ENCODE measurements at regions not wholly inside any gene's neighbourhood (a gene's known extent, or its start where the extent isn't known, plus 50 kb on each side); places are given as distances from the start of the nearest gene placed in this dataset.

- TF ChIP-seq, protein P1, sequence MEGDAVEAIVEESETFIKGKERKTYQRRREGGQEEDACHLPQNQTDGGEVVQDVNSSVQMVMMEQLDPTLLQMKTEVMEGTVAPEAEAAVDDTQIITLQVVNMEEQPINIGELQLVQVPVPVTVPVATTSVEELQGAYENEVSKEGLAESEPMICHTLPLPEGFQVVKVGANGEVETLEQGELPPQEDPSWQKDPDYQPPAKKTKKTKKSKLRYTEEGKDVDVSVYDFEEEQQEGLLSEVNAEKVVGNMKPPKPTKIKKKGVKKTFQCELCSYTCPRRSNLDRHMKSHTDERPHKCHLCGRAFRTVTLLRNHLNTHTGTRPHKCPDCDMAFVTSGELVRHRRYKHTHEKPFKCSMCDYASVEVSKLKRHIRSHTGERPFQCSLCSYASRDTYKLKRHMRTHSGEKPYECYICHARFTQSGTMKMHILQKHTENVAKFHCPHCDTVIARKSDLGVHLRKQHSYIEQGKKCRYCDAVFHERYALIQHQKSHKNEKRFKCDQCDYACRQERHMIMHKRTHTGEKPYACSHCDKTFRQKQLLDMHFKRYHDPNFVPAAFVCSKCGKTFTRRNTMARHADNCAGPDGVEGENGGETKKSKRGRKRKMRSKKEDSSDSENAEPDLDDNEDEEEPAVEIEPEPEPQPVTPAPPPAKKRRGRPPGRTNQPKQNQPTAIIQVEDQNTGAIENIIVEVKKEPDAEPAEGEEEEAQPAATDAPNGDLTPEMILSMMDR (IDR thresholded peaks at IDR 0.05): no peak
- no peaks in the 10 kb centered on the region for H3K4me1 Mint-ChIP-seq (ENCODE audit: low read depth)
- H3K27me3 Mint-ChIP-seq: peaks cover 4% of the 10 kb centered on the region
- H3K4me3 Mint-ChIP-seq: no peak overlapping the region
- intact Hi-C loops (cut with micrococcal nuclease): no loop called here
- CTCF ChIA-PET: no interaction called here
- H3K9me3 Mint-ChIP-seq: no peaks in the 10 kb centered on the region
- DNase-seq (no peak), ATAC-seq (no peak)
- no peak overlapping the region for H3K27ac Mint-ChIP-seq
- POLR2A ChIA-PET: no interaction called here
- no peaks in the 10 kb centered on the region for H3K36me3 Mint-ChIP-seq (ENCODE audit: low read depth)
Observed at GRCh38 chr20:60447703-60448102, 489.5 kb downstream of the CDH26 start.

DNA sequence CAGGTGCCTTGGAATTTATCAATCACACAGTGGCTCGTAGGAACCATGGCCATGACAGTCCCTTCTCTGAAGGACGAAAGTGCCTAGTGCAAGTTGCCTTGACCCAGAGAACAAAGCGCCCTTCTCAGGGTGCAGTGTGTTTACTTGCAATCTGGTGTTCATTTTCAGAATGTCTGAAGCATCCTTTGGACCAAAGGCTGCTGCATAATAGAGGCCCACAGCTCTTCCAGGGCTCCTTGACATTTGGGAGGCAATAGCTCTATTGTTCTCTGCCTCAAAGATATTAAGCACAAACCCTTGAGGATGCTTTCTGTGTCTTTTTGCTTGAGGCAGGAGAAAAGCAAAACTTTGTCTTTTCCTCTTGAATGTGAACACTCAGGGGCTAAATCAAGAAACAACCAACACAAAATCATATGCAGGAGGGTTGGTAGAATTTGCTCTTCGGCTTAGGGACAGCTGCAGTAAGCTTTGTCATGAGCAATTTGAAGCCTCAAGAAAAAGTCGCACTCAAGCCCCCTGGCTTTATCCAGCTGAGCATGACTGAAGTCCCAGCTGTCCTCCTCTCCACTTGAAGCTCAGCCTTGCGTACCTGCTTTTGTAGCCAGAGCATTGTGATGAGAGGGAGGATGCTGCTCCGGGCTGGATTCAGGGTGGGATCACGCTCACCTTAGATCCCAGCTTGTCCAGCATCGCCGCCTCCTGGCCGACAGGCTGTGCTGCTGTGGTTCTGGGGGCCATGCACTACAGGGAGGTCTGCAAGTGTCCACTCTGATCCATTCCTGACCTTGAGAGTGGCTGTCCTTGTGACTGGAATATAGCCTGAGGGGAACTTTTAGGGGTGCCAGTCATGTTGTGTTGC is 495.4 kb downstream of the CDH26 start:
- CTCF ChIA-PET: no interaction called here
- H3K9me3 Mint-ChIP-seq: no peaks in the 10 kb centered on the region
- H3K36me3 Mint-ChIP-seq (ENCODE audit: low read depth): no peaks in the 10 kb centered on the region
- H3K4me3 Mint-ChIP-seq: no peak overlapping the region
- intact Hi-C loops (cut with micrococcal nuclease): no loop called here
- H3K4me1 Mint-ChIP-seq (ENCODE audit: low read depth): no peaks in the 10 kb centered on the region
- TF ChIP-seq, protein P1 (IDR thresholded peaks at IDR 0.05): no peak
- no peaks in the 10 kb centered on the region for H3K27me3 Mint-ChIP-seq
- POLR2A ChIA-PET: no interaction called here
- DNase-seq (no peak), ATAC-seq (no peak)
- no peak overlapping the region for H3K27ac Mint-ChIP-seq

DNA sequence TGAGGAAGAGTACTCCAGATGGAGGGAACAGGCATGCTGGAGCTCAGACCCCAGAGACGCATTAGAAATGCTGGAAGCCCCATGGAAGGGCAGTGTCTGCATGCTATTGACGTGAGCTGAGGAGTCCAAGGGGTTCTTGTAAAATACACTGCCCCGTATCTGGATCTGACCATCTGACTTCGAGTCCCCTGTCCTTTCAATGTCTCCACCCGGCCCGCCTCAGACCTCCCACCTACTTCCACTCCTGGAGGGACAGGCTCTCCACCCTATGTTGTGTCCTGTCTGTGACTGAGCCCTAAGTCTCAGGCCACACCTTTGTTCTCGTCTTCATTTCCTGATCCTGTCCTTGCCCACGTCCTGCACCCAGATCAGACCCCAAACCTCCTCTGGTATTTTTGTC is 496.3 kb downstream of the CDH26 start:
- CTCF ChIA-PET: no interaction called here
- DNase-seq (no peak), ATAC-seq (no peak)
- intact Hi-C loops (cut with micrococcal nuclease): no loop called here
- TF ChIP-seq, protein P1 (IDR thresholded peaks at IDR 0.05): no peak
- POLR2A ChIA-PET: no interaction called here
- H3K9me3 Mint-ChIP-seq: no peaks in the 10 kb centered on the region
- H3K27me3 Mint-ChIP-seq: peaks cover 3% of the 10 kb centered on the region
- no peak overlapping the region for H3K4me3 Mint-ChIP-seq
- no peaks in the 10 kb centered on the region for H3K36me3 Mint-ChIP-seq (ENCODE audit: low read depth)
- H3K27ac Mint-ChIP-seq: no peak overlapping the region
- no peaks in the 10 kb centered on the region for H3K4me1 Mint-ChIP-seq (ENCODE audit: low read depth)

DNA sequence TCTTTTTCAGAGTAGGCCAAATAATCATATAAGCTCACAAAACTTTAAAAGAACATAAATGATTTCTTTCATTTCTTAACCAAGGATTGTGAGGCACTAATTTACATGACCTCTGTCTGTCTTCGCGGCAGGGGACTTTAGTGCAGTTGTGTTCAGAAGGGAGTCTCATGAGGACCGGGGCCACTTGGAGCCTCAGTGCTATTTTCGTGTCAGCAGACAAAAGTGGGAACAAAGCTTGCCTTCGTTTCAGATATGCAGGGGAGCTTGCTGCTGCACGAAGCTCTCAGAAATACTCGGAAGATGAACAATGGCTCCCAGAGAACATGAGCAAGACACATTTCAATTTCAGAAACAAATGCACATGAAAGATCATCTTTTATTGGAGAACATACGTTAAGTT is 497.0 kb downstream of the CDH26 start:
- ChIA-PET POLR2A (no interaction called here), CTCF (no interaction called here)
- Mint-ChIP-seq H3K27me3 (peaks cover 4% of the 10 kb centered on the region), H3K9me3 (no peaks in the 10 kb centered on the region), H3K4me3 (no peak overlapping the region), H3K36me3 (ENCODE audit: low read depth) (no peaks in the 10 kb centered on the region), H3K27ac (no peak overlapping the region), H3K4me1 (ENCODE audit: low read depth) (no peaks in the 10 kb centered on the region)
- TF ChIP-seq, protein P1 (IDR thresholded peaks at IDR 0.05): no peak
- intact Hi-C loops (cut with micrococcal nuclease): no loop called here
- ATAC-seq (no peak), DNase-seq (no peak)

GRCh38 chr20:60459212-60459611 is 501.0 kb downstream of the CDH26 start:
- H3K4me1 Mint-ChIP-seq (ENCODE audit: low read depth): no peaks in the 10 kb centered on the region
- H3K27me3 Mint-ChIP-seq: peaks cover 4% of the 10 kb centered on the region
- DNase-seq (no peak), ATAC-seq (no peak)
- no peaks in the 10 kb centered on the region for H3K9me3 Mint-ChIP-seq
- no peaks in the 10 kb centered on the region for H3K36me3 Mint-ChIP-seq (ENCODE audit: low read depth)
- POLR2A ChIA-PET: no interaction called here
- CTCF ChIA-PET: no interaction called here
- H3K4me3 Mint-ChIP-seq: no peak overlapping the region
- TF ChIP-seq, protein P1 (IDR thresholded peaks at IDR 0.05): no peak
- no peak overlapping the region for H3K27ac Mint-ChIP-seq
- intact Hi-C loops (cut with micrococcal nuclease): no loop called here

Data from activated CD8-positive, alpha-beta T cell treated with anti-CD3 and anti-CD28 coated beads for 36 hours (primary cell).